HG02759 (cell line): ENCODE measurements at regions not wholly inside any gene's neighbourhood (a gene's known extent, or its start where the extent isn't known, plus 50 kb on each side); places are given as distances from the start of the nearest gene placed in this dataset.

Experiments used
- ATAC-seq: cut with Tn5 transposase; IDR thresholded peaks from one replicate; pipeline ENCODE4 v1.9.1; 2021; ENCODE audit warnings: mild to moderate bottlenecking, moderate library complexity; ENCODE audit not compliant: unreplicated experiment

GRCh38 chr2:71938659-71939587, 208.7 kb downstream of the CYP26B1 start:
- no peak for ATAC-seq

- ATAC-seq: no peak
Measured at GRCh38 chr2:71938108-71938507, 209.6 kb downstream of the CYP26B1 start.

- ATAC-seq: no peak
Measured at GRCh38 chr2:71937396-71937795, 210.3 kb downstream of the CYP26B1 start.

GRCh38 chr2:71936076-71937030, 211.3 kb downstream of the CYP26B1 start:
- ATAC-seq: no peak

GRCh38 chr2:71935262-71935848, 212.3 kb downstream of the CYP26B1 start:
- no peak for ATAC-seq

- no peak for ATAC-seq
Measured at GRCh38 chr2:71934595-71935261, 212.9 kb downstream of the CYP26B1 start.

GRCh38 chr2:71934320-71934593, 213.4 kb downstream of the CYP26B1 start:
- ATAC-seq: no peak

GRCh38 chr2:71933467-71934319, 214.0 kb downstream of the CYP26B1 start:
- no peak for ATAC-seq

- no peak for ATAC-seq
Measured at GRCh38 chr2:71932780-71933466, 214.7 kb downstream of the CYP26B1 start.

- ATAC-seq: no peak
Measured at GRCh38 chr2:71932037-71932779, 215.5 kb downstream of the CYP26B1 start.

GRCh38 chr2:71930049-71930681, 217.5 kb downstream of the CYP26B1 start:
- no peak for ATAC-seq

GRCh38 chr2:71929482-71929772, 218.2 kb downstream of the CYP26B1 start:
- ATAC-seq: no peak

- ATAC-seq: no peak
Measured at GRCh38 chr2:71928734-71929481, 218.8 kb downstream of the CYP26B1 start.

GRCh38 chr2:71927757-71928715, 219.6 kb downstream of the CYP26B1 start:
- no peak for ATAC-seq

- ATAC-seq: no peak
Measured at GRCh38 chr2:71926876-71927756, 220.5 kb downstream of the CYP26B1 start.

- ATAC-seq: no peak
Measured at GRCh38 chr2:71926089-71926447, 221.6 kb downstream of the CYP26B1 start.
